ENCODE measurements at regions not wholly inside any gene's neighbourhood (a gene's known extent, or its start where the extent isn't known, plus 50 kb on each side); places are given as distances from the start of the nearest gene placed in this dataset.
"Not testable (repeated sequence)": the region's sequence is repeated elsewhere in the genome, so short reads cannot be mapped to it uniquely, and the experiment has no call there.

DNA sequence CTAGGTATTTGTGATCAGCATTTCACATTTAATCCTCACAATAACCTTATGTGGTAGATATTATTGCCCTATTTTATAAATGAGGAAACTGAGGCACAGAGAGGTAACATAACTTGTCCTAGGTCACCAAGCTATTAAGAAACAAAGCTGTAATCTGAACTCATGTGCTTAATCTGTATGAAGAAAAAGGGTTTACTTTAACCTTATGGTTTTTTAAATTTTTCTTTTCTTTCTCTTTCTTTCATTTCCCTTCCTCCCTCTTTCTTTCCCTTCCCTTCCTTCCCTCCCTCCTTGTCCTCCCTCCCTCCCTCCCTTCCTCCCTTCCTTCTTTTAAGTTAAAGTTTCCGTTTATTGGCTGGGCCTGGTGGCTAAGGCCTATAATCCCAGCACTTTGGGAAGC is 105.2 kb upstream of the AMZ2 start:
- no peak overlapping the region for H3K4me3 ChIP-seq (ENCODE audit: low read length)
- DNase-seq (ENCODE audit: low read depth): no peak
- TF ChIP-seq CTCF (conservative IDR thresholded peaks at IDR 0.05; ENCODE audit: low read length): no peak

- DNase-seq (ENCODE audit: low read depth): no peak
- no peak overlapping the region for H3K4me3 ChIP-seq (ENCODE audit: low read length)
- TF ChIP-seq CTCF (conservative IDR thresholded peaks at IDR 0.05; ENCODE audit: low read length): no peak
Observed at GRCh38 chr17:68143425-68143824, 104.4 kb upstream of the AMZ2 start.

GRCh38 chr17:68145088-68145487 is 102.8 kb upstream of the AMZ2 start:
- H3K4me3 ChIP-seq (ENCODE audit: low read length): no peak overlapping the region
- no peak for TF ChIP-seq CTCF (conservative IDR thresholded peaks at IDR 0.05; ENCODE audit: low read length)
- no peak for DNase-seq (ENCODE audit: low read depth)

- TF ChIP-seq CTCF (conservative IDR thresholded peaks at IDR 0.05; ENCODE audit: low read length): no peak
- no peak overlapping the region for H3K4me3 ChIP-seq (ENCODE audit: low read length)
- DNase-seq (ENCODE audit: low read depth): no peak
Observed at GRCh38 chr17:68148936-68149335, 98.9 kb upstream of the AMZ2 start.

- TF ChIP-seq CTCF (conservative IDR thresholded peaks at IDR 0.05; ENCODE audit: low read length): no peak
- no peak overlapping the region for H3K4me3 ChIP-seq (ENCODE audit: low read length)
- no peak for DNase-seq (ENCODE audit: low read depth)
Observed at GRCh38 chr17:68152161-68152571, 95.7 kb upstream of the AMZ2 start.

GRCh38 chr17:68155692-68156091 is 92.2 kb upstream of the AMZ2 start:
- no peak for DNase-seq (ENCODE audit: low read depth)
- no peak for TF ChIP-seq CTCF (conservative IDR thresholded peaks at IDR 0.05; ENCODE audit: low read length)

GRCh38 chr17:68161644-68162428 is 86.0 kb upstream of the AMZ2 start:
- H3K4me3 ChIP-seq (ENCODE audit: low read length): no peak overlapping the region
- no peak for TF ChIP-seq CTCF (conservative IDR thresholded peaks at IDR 0.05; ENCODE audit: low read length)
- DNase-seq (ENCODE audit: low read depth): no peak

More at GRCh38 chr17:68155692-68156091, 92.2 kb upstream of the AMZ2 start:
- H3K4me3 ChIP-seq (ENCODE audit: low read length): no peak overlapping the region

- not testable (repeated sequence) for H3K4me3 ChIP-seq (ENCODE audit: low read length); DNase-seq (ENCODE audit: low read depth)
Observed at GRCh38 chr17:68168273-68169164, 79.3 kb upstream of the AMZ2 start.

DNA sequence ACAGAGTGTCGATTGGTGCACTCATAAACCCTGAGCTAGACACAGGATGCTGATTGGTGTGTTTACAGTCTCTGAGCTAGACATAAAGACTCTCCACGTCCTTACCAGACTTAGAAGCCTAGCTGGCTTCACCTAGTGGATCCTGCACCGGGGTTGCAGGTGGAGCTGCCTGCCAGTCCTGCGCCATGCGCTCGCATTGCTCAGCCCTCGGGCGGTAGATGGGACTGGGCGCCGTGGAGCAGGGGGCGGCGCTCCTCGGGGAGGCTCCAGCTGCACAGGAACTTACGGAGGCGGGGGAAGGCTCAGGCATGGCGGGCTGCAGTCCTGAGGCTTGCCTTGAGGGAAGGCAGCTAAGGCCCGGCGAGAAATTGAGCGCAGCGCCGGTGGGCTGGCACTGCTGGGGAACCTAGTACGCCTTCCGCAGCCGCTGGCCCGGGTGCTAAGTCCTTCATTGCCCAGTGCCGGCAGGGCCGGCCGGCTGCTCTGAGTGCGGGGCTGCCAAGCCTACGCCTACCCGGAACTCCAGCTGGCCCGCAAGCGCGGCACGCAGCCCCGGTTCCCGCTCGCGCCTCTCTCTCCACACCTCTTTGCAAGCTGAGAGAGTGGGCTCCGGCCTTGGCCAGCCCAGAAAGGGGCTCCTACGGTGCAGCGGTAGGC is 78.5 kb upstream of the AMZ2 start:
- not testable (repeated sequence) for DNase-seq (ENCODE audit: low read depth); H3K4me3 ChIP-seq (ENCODE audit: low read length)

Data from AG10803 (cell line).